ENCODE measurements at regions not wholly inside any gene's neighbourhood (a gene's known extent, or its start where the extent isn't known, plus 50 kb on each side); places are given as distances from the start of the nearest gene placed in this dataset.

DNA sequence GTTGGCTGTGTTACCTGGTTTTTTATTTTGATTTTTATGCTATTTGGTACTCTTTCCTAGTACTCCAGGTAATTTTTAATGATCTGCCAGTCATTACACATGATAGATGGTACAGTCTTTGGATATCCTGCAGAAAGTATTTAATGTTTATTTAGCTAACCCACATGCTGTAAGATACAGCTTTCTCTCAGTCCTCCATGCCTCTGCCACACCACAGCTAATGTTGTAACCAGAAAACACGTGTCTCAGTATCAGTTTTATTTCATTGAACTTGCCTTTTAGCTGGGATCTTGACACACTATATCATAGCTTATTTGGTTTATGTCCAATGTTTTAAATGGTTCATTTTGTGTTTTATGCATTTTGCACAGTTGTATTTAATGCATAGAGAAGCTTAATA lies 1648.4 kb downstream of the KCNT2 start:
- intact Hi-C loops (cut with DNase I) = no loop called here
- no peaks in the 10 kb centered on the region for H3K27me3 ChIP-seq
- TF ChIP-seq POLR2A (IDR thresholded peaks at IDR 0.05) = no peak
- TF ChIP-seq, protein P1, sequence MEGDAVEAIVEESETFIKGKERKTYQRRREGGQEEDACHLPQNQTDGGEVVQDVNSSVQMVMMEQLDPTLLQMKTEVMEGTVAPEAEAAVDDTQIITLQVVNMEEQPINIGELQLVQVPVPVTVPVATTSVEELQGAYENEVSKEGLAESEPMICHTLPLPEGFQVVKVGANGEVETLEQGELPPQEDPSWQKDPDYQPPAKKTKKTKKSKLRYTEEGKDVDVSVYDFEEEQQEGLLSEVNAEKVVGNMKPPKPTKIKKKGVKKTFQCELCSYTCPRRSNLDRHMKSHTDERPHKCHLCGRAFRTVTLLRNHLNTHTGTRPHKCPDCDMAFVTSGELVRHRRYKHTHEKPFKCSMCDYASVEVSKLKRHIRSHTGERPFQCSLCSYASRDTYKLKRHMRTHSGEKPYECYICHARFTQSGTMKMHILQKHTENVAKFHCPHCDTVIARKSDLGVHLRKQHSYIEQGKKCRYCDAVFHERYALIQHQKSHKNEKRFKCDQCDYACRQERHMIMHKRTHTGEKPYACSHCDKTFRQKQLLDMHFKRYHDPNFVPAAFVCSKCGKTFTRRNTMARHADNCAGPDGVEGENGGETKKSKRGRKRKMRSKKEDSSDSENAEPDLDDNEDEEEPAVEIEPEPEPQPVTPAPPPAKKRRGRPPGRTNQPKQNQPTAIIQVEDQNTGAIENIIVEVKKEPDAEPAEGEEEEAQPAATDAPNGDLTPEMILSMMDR (IDR thresholded peaks at IDR 0.05) = no peak
- H3K4me3 ChIP-seq (replicated peaks in 1 of 3) = no peak overlapping the region
- no peak overlapping the region for H3K27ac ChIP-seq
- no peaks in the 10 kb centered on the region for H3K9me3 ChIP-seq
- no peak for DNase-seq
- H3K36me3 ChIP-seq = no peaks in the 10 kb centered on the region
- WGBS, 2 donors = 45 to 48% methylated on average over 1 of the region's 1 CpG
- H3K4me1 ChIP-seq = no peaks in the 10 kb centered on the region

DNA sequence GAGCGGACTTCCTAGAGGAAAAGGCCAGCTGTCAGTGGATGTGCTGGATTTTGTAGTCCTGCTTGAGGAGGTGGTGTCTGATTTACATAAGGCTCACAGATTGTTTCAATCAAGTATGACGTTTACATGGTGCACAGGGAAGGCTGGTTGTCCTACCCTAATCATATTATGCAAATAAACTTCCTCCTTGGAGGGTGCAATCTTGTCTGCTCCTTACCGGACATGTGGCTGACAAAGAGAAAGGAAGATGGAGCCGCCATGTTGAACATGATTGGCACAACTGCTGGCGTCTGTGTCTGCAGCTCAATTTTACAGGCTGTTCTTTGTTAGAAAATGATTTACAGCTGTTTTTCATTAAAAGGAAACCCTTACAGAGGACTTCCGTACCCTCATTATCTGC lies 1656.1 kb downstream of the KCNT2 start:
- WGBS, 2 donors = 74% methylated on average over 6 of the region's 6 CpGs
- TF ChIP-seq, protein P1 (IDR thresholded peaks at IDR 0.05) = no peak
- no peak for TF ChIP-seq POLR2A (IDR thresholded peaks at IDR 0.05)
- Histone ChIP-seq H3K4me3 (replicated peaks in 1 of 3) (no peak overlapping the region), H3K27ac (no peak overlapping the region), H3K36me3 (no peaks in the 10 kb centered on the region), H3K4me1 (no peaks in the 10 kb centered on the region), H3K9me3 (no peaks in the 10 kb centered on the region), H3K27me3 (no peaks in the 10 kb centered on the region)
- no peak for DNase-seq
- intact Hi-C loops (cut with DNase I) = no loop called here

DNA sequence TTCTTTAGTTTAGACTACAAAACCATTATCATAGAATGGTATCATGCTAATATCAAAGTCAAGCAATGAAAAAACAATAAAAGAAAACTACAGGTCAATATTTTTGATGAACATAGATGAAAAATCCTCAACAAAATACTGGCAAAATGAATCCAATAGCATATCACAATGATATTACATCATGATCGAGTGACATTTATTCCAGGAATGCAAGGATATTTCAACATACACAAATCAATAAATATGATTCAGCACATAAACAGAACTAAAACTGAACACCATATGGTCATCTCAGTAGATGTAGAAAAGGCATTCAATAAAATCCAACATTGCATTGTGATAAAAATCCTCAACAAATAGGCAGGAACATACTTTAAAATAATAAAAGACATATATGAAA lies 1657.7 kb downstream of the KCNT2 start:
- H3K4me1 ChIP-seq = no peaks in the 10 kb centered on the region
- no peak for DNase-seq
- H3K27me3 ChIP-seq = no peaks in the 10 kb centered on the region
- H3K36me3 ChIP-seq = no peaks in the 10 kb centered on the region
- TF ChIP-seq POLR2A (IDR thresholded peaks at IDR 0.05) = no peak
- TF ChIP-seq, protein P1 (IDR thresholded peaks at IDR 0.05) = no peak
- H3K27ac ChIP-seq = no peak overlapping the region
- no peak overlapping the region for H3K4me3 ChIP-seq (replicated peaks in 1 of 3)
- 85 to 93% methylated on average over 1 of the region's 1 CpG for WGBS, 2 donors
- H3K9me3 ChIP-seq = no peaks in the 10 kb centered on the region
- intact Hi-C loops (cut with DNase I) = no loop called here

DNA sequence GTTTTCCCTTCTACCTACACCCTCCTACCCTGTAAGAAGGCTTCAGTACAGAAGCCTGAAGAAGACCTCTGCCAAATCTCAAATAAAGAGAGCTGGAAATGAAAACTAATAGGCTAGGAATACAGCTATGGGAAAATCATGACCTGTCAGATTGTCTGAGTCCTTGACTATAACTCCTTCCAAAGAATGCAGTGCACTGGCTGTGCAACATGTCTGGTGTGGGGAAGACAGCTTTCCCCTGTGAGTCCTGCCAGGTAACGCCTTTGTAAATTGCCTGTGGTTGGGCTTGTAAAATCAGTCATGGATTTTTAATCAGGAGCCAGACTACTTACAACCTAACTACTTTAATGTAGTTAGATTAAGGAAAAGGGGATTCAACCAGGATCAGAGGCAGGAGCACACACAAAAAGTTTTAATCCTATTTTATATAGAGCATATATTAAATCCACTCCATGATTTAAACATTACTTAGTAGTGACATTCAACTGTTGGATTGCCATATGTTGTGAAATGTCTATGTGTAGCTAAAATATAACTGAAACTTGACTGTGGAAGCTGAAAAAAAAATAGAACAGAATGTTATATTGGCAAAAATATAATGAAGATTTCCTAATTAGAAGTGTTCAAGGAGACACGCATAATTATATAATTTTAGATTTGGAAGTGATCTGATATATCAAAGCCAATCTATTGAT lies 1667.8 kb downstream of the KCNT2 start:
- H3K4me3 ChIP-seq (replicated peaks in 1 of 3) = no peak overlapping the region
- no peaks in the 10 kb centered on the region for H3K36me3 ChIP-seq
- no peaks in the 10 kb centered on the region for H3K27me3 ChIP-seq
- 69 to 75% methylated on average over 2 of the region's 2 CpGs for WGBS, 2 donors
- intact Hi-C loops (cut with DNase I) = no loop called here
- H3K4me1 ChIP-seq = no peaks in the 10 kb centered on the region
- no peak overlapping the region for H3K27ac ChIP-seq
- no peaks in the 10 kb centered on the region for H3K9me3 ChIP-seq
- no peak for DNase-seq
- TF ChIP-seq, protein P1 (IDR thresholded peaks at IDR 0.05) = no peak
- TF ChIP-seq POLR2A (IDR thresholded peaks at IDR 0.05) = no peak

DNA sequence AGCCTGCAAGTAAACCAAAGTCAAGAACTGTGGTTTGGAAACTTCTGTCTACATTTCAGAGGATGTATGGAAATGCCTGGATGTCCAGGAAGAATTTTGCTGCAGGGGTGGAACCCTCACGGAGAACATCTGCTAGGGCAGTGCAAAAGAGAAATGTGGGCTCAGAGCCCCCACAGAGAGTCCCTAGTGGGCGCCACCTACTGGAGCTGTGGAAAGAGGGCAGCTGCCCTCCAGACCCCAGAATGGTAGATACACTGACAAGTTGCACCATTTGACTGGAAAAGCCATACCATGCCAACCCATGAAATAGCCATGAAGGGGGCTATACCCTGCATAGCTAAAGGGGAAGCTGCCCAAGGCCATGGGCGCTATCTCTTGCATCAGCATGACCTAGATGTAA lies 1672.4 kb downstream of the KCNT2 start:
- Histone ChIP-seq H3K36me3 (no peaks in the 10 kb centered on the region), H3K9me3 (no peaks in the 10 kb centered on the region), H3K27ac (no peak overlapping the region), H3K4me1 (no peaks in the 10 kb centered on the region), H3K27me3 (no peaks in the 10 kb centered on the region), H3K4me3 (replicated peaks in 1 of 3) (no peak overlapping the region)
- no peak for TF ChIP-seq POLR2A (IDR thresholded peaks at IDR 0.05)
- TF ChIP-seq, protein P1 (IDR thresholded peaks at IDR 0.05) = no peak
- 73 to 87% methylated on average over 3 of the region's 3 CpGs for WGBS, 2 donors
- DNase-seq = no peak
- intact Hi-C loops (cut with DNase I) = no loop called here

Measured in thyroid gland (tissue), 4 donors.